ENCODE measurements at regions not wholly inside any gene's neighbourhood (a gene's known extent, or its start where the extent isn't known, plus 50 kb on each side); places are given as distances from the start of the nearest gene placed in this dataset.

DNA sequence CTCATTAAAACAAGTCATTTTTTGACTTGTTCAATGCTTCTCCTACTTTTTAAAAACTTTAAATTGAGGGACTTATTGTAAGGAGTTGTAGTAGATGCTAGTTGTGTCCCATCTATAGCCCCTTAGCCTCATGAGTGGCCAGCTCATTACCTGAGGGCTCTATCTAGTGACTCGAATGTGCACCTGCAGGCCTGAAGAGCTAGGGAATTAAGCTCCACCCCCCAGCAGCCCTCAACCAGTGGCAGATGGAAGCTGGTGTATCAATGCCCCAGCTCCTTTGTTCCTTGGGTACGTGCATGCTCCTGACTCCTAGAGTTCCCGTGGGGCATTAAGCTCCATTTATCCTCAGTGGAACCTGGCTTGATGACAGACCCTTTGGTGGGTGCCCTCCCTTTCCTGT is 146.7 kb upstream of the FAM9B start:
- TF ChIP-seq, protein P1, sequence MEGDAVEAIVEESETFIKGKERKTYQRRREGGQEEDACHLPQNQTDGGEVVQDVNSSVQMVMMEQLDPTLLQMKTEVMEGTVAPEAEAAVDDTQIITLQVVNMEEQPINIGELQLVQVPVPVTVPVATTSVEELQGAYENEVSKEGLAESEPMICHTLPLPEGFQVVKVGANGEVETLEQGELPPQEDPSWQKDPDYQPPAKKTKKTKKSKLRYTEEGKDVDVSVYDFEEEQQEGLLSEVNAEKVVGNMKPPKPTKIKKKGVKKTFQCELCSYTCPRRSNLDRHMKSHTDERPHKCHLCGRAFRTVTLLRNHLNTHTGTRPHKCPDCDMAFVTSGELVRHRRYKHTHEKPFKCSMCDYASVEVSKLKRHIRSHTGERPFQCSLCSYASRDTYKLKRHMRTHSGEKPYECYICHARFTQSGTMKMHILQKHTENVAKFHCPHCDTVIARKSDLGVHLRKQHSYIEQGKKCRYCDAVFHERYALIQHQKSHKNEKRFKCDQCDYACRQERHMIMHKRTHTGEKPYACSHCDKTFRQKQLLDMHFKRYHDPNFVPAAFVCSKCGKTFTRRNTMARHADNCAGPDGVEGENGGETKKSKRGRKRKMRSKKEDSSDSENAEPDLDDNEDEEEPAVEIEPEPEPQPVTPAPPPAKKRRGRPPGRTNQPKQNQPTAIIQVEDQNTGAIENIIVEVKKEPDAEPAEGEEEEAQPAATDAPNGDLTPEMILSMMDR (IDR thresholded peaks at IDR 0.05; ENCODE audit: control insufficient read depth, insufficient read depth, low read depth, low read length, missing control alignments), result no peak
- no peak for DNase-seq (ENCODE audit: low read depth)
- no peak overlapping the region for H3K4me3 ChIP-seq (ENCODE audit: control insufficient read depth, low read depth, low read length)

DNA sequence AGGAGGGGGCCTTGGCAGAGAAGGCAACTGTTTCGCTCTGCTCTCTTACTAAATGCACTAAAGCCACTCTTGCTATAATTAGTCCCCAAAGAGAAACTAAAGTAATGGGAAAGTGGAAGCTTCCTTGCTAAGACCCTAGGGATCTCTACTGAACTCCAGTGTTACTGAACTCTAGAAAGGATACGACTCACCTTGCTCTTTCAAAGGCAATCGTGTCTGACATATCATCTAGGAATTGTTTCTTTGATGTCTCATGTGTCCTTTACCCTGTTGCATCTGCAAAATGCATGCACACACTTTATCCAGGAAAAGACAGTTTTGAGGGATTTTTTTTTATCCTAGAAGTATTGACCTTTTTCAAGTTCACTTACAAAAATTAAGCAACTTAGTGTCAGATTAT is 148.1 kb upstream of the FAM9B start:
- no peak overlapping the region for H3K4me3 ChIP-seq (ENCODE audit: control insufficient read depth, low read depth, low read length)
- TF ChIP-seq, protein P1 (IDR thresholded peaks at IDR 0.05; ENCODE audit: control insufficient read depth, insufficient read depth, low read depth, low read length, missing control alignments), result no peak
- no peak for DNase-seq (ENCODE audit: low read depth)

DNA sequence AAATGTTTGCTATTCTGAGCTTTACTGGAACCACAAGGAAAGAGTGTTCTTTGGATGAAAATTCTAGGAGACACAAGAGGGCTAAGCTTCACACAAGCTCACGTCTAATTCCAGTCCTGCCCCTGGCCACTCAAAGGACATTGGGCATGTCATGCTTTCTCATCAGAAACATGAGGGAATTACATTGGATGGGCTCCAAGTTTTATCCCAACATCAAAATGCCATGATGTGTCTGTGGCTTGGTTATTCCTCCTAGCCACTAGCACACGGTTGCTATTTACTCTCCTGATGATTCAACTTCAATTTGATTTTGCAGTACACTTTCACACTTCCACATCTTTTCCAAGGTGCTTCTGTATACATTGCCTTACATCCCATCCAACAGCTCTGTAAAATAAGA is 149.6 kb upstream of the FAM9B start:
- TF ChIP-seq, protein P1 (IDR thresholded peaks at IDR 0.05; ENCODE audit: control insufficient read depth, insufficient read depth, low read depth, low read length, missing control alignments), result no peak
- DNase-seq (ENCODE audit: low read depth), result no peak
- no peak overlapping the region for H3K4me3 ChIP-seq (ENCODE audit: control insufficient read depth, low read depth, low read length)

DNA sequence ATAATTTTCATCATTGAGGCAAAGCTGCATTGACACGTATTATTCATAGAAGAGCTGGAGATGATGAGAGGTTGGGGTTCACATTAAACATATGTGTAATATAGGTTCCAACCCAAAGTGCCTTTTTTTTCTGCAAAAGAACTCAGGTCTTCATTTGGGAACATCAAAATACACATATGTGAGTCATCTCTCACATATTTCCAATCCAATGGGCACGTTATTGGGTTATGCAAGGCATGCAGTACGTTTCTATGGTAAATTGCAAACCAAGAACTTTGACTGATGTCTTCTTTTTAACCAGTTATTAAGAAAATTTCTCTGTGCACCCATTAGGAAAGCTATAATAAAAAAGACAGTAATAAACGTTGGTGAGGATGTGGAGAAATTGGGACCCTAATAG is 150.3 kb upstream of the FAM9B start:
- TF ChIP-seq, protein P1 (IDR thresholded peaks at IDR 0.05; ENCODE audit: control insufficient read depth, insufficient read depth, low read depth, low read length, missing control alignments), result no peak
- H3K4me3 ChIP-seq (ENCODE audit: control insufficient read depth, low read depth, low read length), result no peak overlapping the region
- no peak for DNase-seq (ENCODE audit: low read depth)

DNA sequence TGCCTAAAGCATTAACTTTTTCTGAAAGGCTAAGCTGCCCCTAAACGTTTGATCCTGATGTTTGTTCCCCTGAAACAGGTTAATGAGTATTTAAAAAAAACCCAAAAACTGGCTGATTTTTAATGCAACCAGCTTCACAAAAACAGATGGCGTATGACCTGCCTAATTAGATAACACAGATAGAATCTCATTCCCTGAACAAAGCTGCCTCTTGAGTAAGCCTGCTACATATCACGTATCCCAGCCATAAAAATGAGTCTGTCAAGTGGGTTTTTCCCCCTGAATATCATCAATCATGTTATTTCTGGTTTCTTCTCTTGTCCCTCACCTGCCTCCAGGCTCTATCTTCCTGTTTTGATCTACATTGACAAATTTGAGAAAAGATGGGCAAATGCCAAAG is 154.2 kb upstream of the FAM9B start:
- no peak overlapping the region for H3K4me3 ChIP-seq (ENCODE audit: control insufficient read depth, low read depth, low read length)
- no peak for DNase-seq (ENCODE audit: low read depth)
- TF ChIP-seq, protein P1 (IDR thresholded peaks at IDR 0.05; ENCODE audit: control insufficient read depth, insufficient read depth, low read depth, low read length, missing control alignments), result no peak

DNA sequence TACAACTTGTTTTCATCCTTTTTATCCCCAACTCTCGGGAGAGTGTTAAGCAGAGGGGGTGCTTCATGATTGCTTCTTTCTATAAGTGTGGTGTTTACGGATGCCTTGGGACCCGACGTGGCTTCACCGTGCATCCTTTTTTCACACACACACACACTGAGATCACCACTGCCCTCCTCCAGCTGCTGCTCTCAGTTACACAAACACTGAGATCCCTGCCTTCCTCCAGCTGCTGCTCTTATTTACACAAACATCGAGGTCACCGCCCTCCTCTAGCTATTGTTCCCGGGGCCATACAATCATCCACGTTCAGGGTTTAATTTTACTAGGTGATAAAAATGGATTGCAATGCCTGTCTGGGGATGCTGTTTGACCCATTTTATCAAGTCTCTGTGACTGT is 155.4 kb upstream of the FAM9B start:
- no peak overlapping the region for H3K4me3 ChIP-seq (ENCODE audit: control insufficient read depth, low read depth, low read length)
- TF ChIP-seq, protein P1 (IDR thresholded peaks at IDR 0.05; ENCODE audit: control insufficient read depth, insufficient read depth, low read depth, low read length, missing control alignments), result no peak
- no peak for DNase-seq (ENCODE audit: low read depth)

DNA sequence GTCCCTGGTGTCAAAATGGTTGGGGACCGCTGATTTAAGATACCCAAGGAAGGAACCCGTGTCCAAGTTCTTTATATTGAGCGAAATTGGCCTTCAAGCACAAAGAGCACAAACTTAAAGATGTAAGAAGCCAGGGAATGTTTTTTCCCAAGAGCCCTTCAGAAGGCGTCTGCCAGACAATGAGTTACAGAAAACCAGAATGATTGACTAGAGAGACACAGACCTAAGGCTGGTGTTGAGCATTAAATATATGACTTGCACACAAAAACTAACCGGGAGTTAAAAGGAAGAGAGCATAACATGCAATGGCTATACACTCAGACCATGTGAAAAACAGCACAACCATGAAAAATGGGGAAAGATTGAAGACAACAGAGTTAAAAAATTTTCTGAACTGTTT is 157.5 kb upstream of the FAM9B start:
- no peak for DNase-seq (ENCODE audit: low read depth)
- TF ChIP-seq, protein P1 (IDR thresholded peaks at IDR 0.05; ENCODE audit: control insufficient read depth, insufficient read depth, low read depth, low read length, missing control alignments), result no peak
- no peak overlapping the region for H3K4me3 ChIP-seq (ENCODE audit: control insufficient read depth, low read depth, low read length)

Measured in AG09309 (cell line).